ENCODE measurements at regions not wholly inside any gene's neighbourhood (a gene's known extent, or its start where the extent isn't known, plus 50 kb on each side); places are given as distances from the start of the nearest gene placed in this dataset.

GRCh38 chr13:86585835-86586234, 786.6 kb upstream of the SLITRK6 start:
- no peak for TF ChIP-seq POLR2A (IDR thresholded peaks at IDR 0.05; ENCODE audit: low read length)
- no peak for TF ChIP-seq GATA1 (IDR thresholded peaks at IDR 0.05; ENCODE audit: low read depth, low read length)

Measured in erythroblast (primary cell).